ENCODE measurements at regions not wholly inside any gene's neighbourhood (a gene's known extent, or its start where the extent isn't known, plus 50 kb on each side); places are given as distances from the start of the nearest gene placed in this dataset.

DNA sequence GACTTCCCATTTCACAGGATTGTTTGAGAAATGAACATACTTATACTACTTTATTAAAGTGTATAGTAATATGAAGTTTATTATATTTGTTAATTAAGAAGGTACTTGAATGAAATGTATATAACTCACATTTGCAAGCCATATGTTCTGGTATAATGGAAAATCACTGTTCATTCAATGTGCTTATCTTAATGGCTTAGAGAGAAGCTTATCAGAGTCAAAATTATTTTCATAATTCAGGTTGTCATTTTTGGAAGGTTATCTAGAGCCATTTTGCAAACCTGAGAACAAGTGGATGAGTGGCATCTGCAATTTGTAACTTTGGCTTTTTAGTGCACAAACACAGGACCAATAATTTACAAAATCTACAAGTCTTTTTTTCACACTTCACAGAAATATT, 621.0 kb downstream of the ARL4A start:
- H2AFZ ChIP-seq (ENCODE audit: low read length), result no peak overlapping the region
- no TSS peak for BruUV-seq (replicated peaks)
- intact Hi-C loops (cut with micrococcal nuclease; ENCODE audit: unreplicated experiment), result no loop called here
- H3K36me3 ChIP-seq (ENCODE audit: insufficient read depth, low read length), result no peaks in the 10 kb centered on the region
- no peak overlapping the region for H3K4me3 ChIP-seq (ENCODE audit: low read depth, low read length, poor library complexity, severe bottlenecking)
- TF ChIP-seq, protein P1, sequence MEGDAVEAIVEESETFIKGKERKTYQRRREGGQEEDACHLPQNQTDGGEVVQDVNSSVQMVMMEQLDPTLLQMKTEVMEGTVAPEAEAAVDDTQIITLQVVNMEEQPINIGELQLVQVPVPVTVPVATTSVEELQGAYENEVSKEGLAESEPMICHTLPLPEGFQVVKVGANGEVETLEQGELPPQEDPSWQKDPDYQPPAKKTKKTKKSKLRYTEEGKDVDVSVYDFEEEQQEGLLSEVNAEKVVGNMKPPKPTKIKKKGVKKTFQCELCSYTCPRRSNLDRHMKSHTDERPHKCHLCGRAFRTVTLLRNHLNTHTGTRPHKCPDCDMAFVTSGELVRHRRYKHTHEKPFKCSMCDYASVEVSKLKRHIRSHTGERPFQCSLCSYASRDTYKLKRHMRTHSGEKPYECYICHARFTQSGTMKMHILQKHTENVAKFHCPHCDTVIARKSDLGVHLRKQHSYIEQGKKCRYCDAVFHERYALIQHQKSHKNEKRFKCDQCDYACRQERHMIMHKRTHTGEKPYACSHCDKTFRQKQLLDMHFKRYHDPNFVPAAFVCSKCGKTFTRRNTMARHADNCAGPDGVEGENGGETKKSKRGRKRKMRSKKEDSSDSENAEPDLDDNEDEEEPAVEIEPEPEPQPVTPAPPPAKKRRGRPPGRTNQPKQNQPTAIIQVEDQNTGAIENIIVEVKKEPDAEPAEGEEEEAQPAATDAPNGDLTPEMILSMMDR (conservative IDR thresholded peaks at IDR 0.05; ENCODE audit: low read length), result no peak
- TF ChIP-seq EZH2phosphoT487 (IDR thresholded peaks at IDR 0.05; ENCODE audit: borderline replicate concordance, low read depth, low read length), result no peak
- POLR2A ChIA-PET, result no interaction called here
- no peaks in the 10 kb centered on the region for H3K9me2 ChIP-seq (ENCODE audit: insufficient read depth, low read length)
- no peaks in the 10 kb centered on the region for H3K79me2 ChIP-seq (ENCODE audit: insufficient read depth, low read depth, low read length)
- peaks cover 11% of the 10 kb centered on the region; the same call in 1 of the 2 replicates for H3K9me3 ChIP-seq (ENCODE audit: low read length)
- H4K20me1 ChIP-seq (ENCODE audit: insufficient read depth, low read length), result no peaks in the 10 kb centered on the region
- CTCF ChIA-PET (ENCODE audit: unreplicated experiment), result no interaction called here
- H3K4me1 ChIP-seq (ENCODE audit: insufficient read depth, low read length, poor library complexity, severe bottlenecking), result no peaks in the 10 kb centered on the region
- no peak overlapping the region for H3K27ac ChIP-seq (ENCODE audit: low read depth, low read length, poor library complexity, severe bottlenecking)
- DNase-seq (ENCODE audit: low spot score), result no peak
- no peak overlapping the region for H3K4me2 ChIP-seq (ENCODE audit: low read length)

DNA sequence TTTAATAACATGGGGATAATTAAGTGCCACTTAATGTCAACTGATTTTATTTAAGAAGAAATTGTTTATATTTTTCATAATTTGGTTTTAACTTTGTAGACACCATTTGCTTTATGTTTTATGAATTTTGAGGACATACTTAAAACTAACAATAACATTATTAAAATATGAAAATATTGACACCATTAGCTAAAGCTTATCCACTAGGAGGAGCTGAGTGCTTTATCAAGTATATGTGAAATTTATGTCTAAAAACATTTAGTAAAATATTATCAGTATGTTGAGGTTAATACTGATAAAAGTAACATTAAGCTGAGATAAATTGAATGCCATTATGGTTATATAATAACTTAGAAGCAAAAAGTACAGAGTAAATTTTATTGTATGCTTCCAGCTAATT, 622.1 kb downstream of the ARL4A start:
- CTCF ChIA-PET (ENCODE audit: unreplicated experiment), result no interaction called here
- BruUV-seq (replicated peaks), result no TSS peak

DNA sequence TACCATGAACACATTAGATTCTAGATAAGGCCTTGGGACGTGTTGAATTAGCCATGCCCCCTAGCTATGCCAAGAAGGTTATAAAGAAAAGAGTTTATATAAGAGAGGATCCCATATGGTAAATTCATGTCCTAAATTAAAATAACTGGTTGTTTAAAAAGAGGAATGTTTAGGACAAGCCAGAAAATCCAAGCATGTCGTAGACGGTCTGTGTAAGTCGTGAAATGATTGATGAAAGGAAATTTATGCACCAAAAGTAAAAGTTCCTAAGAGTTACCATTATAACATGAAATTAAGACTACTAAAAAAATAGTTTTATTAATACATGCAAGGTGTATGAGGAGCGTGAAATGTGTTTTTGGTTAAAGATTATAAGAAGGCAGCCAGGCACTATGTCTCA, 624.9 kb downstream of the ARL4A start:
- Histone ChIP-seq H2AFZ (ENCODE audit: low read length) (no peak overlapping the region), H3K9me3 (ENCODE audit: low read length) (peaks cover 11% of the 10 kb centered on the region; the same call in 1 of the 2 replicates), H3K36me3 (ENCODE audit: insufficient read depth, low read length) (no peaks in the 10 kb centered on the region), H3K4me2 (ENCODE audit: low read length) (no peak overlapping the region), H3K79me2 (ENCODE audit: insufficient read depth, low read depth, low read length) (no peaks in the 10 kb centered on the region), H3K4me3 (ENCODE audit: low read depth, low read length, poor library complexity, severe bottlenecking) (no peak overlapping the region), H3K27ac (ENCODE audit: low read depth, low read length, poor library complexity, severe bottlenecking) (no peak overlapping the region), H4K20me1 (ENCODE audit: insufficient read depth, low read length) (no peaks in the 10 kb centered on the region), H3K9me2 (ENCODE audit: insufficient read depth, low read length) (no peaks in the 10 kb centered on the region), H3K4me1 (ENCODE audit: insufficient read depth, low read length, poor library complexity, severe bottlenecking) (no peaks in the 10 kb centered on the region)
- DNase-seq (ENCODE audit: low spot score), result peak; percentile 33
- ChIA-PET CTCF (ENCODE audit: unreplicated experiment) (no interaction called here), POLR2A (no interaction called here)
- TF ChIP-seq, protein P1 (conservative IDR thresholded peaks at IDR 0.05; ENCODE audit: low read length), result no peak
- TF ChIP-seq EZH2phosphoT487 (IDR thresholded peaks at IDR 0.05; ENCODE audit: borderline replicate concordance, low read depth, low read length), result no peak
- intact Hi-C loops (cut with micrococcal nuclease; ENCODE audit: unreplicated experiment), result no loop called here
- no TSS peak for BruUV-seq (replicated peaks)

More for the DNA sequence above, 622.1 kb downstream of the ARL4A start:
- Histone ChIP-seq H3K9me2 (ENCODE audit: insufficient read depth, low read length) (no peaks in the 10 kb centered on the region), H4K20me1 (ENCODE audit: insufficient read depth, low read length) (no peaks in the 10 kb centered on the region), H3K4me2 (ENCODE audit: low read length) (no peak overlapping the region), H2AFZ (ENCODE audit: low read length) (no peak overlapping the region), H3K27ac (ENCODE audit: low read depth, low read length, poor library complexity, severe bottlenecking) (no peak overlapping the region), H3K9me3 (ENCODE audit: low read length) (peaks cover 11% of the 10 kb centered on the region; the same call in 1 of the 2 replicates), H3K79me2 (ENCODE audit: insufficient read depth, low read depth, low read length) (no peaks in the 10 kb centered on the region), H3K36me3 (ENCODE audit: insufficient read depth, low read length) (no peaks in the 10 kb centered on the region), H3K4me1 (ENCODE audit: insufficient read depth, low read length, poor library complexity, severe bottlenecking) (no peaks in the 10 kb centered on the region), H3K4me3 (ENCODE audit: low read depth, low read length, poor library complexity, severe bottlenecking) (no peak overlapping the region)
- no peak for TF ChIP-seq EZH2phosphoT487 (IDR thresholded peaks at IDR 0.05; ENCODE audit: borderline replicate concordance, low read depth, low read length)
- TF ChIP-seq, protein P1 (conservative IDR thresholded peaks at IDR 0.05; ENCODE audit: low read length), result no peak
- intact Hi-C loops (cut with micrococcal nuclease; ENCODE audit: unreplicated experiment), result no loop called here
- DNase-seq (ENCODE audit: low spot score), result no peak
- POLR2A ChIA-PET, result no interaction called here

All from OCI-LY7 (cell line).